ELF-1 (cell line): ENCODE measurements at regions not wholly inside any gene's neighbourhood (a gene's known extent, or its start where the extent isn't known, plus 50 kb on each side); places are given as distances from the start of the nearest gene placed in this dataset.

Experiments used
- DNase-seq: peaks from one replicate; pipeline ENCODE4 v3.0.0-alpha.2; 2016; ENCODE audit warnings: low read depth, low spot score

DNA sequence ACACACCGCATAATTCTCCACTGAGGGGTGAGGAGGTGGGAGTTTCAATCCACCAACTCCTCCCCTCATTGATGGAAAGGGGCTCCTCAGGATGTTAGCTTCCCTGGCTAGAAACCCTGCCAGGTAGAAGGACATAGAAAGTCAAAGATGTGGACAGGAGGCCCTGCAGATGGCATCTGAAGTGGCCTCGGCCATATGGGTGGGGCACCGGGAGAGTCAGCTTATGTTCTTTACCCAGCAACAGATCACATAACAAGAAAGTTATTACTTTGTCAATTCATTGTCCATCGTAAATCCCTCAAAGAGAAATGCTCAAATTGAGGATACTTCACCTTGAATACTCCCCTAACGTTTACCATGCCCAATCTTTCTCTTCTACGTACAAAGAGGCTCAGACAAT, 97.3 kb upstream of the ARHGEF3 start:
- DNase-seq = no peak

DNA sequence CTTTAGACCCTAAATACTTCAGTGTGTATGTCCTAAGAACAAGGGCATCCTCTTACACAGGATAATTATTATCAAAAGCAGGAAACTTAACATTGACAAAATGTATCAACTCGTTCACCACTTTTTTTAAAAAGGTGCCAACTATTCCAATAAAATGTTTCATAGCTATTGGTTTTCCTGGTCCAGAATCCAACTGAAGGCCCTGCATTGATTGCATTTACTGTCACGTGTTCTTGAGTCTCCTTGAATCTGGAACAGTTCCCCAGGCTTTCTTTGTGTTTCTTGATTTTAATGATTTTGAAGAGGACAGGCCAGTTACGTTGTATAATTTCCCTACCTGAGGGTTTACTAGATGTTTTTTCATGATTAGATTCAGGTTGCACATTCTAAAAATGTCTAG, 94.6 kb upstream of the ARHGEF3 start:
- DNase-seq = no peak

DNA sequence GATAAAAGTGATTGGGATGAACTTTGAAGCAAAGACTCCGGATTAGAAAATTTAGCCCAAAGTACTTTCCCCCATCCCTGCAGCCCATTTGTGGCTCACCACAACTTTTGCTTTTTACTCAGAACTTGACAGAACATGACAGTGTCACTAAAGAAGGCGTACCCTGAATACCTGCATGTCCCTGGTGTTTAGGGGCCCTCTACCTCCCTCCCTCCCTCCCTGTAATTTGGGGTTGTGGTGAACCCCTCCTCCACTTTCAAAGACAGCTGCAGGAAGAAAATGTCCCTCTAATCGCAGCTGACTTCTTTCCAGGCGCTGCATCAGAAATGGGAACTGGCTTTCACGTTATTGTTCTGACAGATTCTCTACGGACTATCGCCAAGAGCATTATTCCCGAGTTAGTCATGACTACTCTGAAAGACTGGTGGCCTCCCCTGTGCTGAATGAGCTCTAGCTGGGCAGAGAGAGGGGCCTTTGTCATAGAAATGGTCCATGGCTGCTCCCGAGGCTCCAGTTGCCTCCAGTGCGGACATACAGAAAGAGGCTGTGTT, 93.2 kb upstream of the ARHGEF3 start:
- DNase-seq = no peak

DNA sequence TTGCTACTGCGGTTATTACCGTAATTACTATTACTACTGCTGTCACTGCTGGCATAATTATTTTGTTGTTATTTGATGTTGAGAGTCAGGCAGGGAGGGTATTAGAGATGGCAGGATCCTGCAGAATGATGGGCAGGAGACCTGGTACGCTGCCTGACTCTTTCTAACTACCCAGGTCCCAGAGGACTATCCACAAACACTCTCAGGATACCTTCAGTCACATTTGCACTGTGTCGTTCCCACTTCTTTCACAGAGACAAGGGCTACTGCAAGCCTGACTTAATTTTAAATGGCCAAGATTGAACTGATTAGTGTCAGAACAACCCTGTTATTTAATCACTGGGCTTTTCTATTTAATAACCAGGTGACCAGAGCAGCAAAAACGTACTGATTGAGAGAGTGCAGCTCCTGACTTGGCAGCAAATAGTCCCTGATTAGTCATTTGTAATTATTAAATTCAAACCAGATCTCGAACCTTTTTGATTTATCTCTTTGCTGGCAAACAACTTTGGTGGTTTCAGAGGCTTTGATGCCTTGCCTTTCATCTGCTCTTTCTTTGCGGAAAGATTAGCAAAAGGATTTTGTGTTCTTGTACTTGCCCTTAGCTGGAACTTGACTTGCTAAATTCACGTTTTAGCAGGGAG, 88.8 kb upstream of the ARHGEF3 start:
- no peak for DNase-seq

DNA sequence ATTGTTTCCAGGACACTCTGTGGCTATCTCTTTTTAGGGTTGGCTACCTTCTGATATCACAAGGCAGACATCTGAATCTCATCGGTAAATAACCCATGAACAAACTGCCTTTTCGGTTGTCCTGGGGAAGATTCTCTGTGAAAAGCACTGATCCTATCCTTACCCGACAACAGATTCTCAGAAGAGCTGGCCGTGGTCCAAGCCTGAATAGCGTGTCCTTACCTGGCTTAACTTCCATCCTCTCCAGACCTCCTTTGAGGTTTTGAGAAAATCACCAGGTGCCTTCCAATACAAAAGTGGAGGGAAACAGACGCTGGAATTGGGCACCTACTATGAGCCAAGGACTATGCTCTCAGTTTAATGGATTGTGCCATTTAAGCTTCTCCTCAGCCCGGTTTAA, 87.4 kb upstream of the ARHGEF3 start:
- no peak for DNase-seq

DNA sequence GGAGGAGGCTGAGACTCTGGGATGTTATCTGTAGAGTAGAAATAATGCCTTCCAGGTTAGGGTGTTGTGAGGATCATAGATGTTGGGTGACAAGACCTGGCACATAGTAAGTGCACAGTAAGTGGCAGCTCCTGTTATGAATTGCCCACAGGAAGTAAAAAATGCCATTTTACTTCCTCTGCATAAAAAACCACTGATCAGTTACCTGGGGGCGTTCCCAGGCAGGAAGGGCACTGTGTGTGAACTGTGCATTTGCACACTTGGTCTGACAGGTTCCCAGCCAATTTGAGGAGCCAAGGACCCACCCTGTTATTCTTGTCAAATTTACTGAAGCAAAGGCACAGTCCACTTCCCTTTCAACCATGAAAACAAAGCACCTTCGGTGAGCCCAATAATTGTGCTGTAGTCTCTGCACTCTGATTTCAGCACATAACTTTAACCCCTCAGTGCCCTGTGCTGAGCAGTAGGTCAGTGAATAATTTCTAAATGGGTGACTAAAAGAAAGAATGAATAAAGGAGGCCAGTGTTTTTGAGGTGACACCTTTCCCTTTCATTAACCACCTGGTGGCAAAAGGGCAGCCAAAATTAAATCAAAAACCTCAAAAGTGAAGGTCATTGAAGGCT, 85.8 kb upstream of the ARHGEF3 start:
- no peak for DNase-seq

DNA sequence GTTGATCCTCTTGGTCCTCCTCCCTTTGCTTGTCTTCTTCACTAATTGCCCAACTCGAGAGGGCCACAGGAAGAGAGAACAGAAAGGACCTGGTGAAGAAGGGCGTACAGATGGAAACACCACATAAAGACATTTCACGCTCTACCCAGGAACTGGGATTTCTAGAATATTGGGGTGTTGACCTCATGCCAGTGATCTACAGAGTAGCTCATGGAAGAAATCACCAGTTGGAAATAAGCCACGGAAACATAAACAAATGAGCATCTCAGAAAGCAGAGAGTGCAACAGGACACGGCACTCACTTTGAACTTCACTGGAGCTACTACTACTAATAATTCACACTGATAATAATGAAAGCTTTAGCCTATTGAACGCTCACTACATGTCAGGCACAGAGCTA, 84.6 kb upstream of the ARHGEF3 start:
- no peak for DNase-seq

DNA sequence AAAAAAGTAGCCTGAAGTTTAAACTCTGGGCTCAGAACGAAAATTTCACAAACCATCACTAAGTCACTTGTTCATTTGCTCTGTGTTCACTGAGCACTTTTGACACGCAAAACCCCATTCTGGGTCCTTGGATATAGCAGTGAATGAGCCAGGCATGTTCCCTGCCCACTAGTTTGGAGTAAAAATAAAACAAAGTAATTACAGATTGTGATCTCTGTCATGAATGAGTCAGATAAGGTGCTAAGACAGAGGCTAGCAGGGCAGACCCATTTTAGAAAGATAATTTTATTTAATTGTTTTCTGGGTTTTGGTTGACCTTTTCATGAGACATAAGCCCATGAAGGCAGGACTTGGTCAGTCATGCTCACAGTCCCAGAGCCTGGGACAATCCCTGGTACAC, 84.1 kb upstream of the ARHGEF3 start:
- no peak for DNase-seq

DNA sequence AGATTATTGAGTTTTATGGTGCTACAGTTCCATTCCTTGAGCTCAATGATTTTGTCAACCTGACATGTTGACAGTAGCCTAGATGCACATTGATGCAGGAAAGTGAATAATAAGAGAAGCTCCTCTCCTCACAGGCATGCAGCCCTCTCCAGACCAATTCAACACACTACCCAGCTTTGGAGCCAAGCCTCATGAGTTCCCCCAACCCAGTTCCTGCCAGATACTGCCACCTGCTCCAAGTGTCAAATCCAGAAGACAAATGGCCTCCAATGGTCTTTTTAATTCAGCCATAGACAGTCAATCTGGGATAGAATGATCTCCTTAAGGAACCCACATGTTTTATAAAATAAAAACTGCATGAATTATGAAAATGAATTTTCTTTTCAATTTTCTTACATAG, 83.7 kb upstream of the ARHGEF3 start:
- DNase-seq = no peak

DNA sequence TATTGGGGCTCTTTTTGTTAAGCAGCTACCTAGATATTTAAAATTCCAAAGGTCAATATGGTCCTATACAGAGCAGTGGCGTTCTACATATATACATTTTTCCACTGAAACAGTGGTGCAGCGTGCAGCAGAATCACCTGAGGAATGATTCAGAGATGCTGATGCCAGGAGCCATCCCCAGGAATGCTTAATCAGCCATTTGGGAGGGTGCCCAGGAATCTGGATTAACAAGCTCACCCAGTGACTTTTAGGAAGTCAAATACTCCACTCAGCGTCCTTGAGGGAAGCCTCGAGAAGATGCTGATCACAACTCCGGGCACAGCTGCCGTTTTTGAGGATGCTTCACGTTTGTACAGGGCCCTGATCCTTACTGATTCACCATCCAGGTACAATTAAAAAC, 82.6 kb upstream of the ARHGEF3 start:
- DNase-seq = no peak

DNA sequence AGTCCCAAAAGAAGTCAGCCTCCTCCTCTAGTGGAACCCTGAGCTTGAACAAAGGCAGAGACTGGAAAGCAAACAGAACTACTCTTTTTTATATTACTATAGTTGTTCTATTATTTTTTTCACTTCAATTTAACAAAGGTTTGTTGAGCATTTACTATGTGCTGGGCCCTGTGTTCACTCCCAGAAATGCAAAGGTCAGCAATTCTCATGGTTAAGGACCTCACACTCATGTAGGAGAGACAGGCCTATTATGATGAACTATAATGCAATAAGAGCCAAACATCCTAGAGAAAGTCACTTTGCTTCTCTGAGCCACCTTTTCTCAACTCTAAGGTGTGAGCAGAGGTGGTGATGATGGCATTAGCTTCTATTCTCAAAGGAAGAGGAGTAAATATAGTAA, 82.1 kb upstream of the ARHGEF3 start:
- DNase-seq = no peak

DNA sequence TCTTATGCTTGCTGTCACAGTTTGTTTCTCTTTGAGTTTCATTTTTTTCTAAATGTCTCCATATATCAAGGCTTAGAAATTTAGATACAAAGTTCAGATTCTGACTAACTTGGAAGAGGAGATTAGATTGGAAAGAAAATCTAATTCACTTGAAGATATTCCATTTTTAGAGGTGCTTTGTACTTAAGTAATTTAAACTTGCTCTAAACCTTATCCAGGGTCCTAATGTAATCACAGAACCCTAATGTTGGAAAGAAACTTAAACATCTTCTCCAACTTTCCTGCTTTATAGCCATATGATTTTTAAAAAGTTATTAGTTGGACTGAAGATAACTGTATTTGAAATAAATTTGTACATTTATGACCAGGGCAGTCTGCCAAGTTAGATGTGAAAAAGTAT, 81.1 kb upstream of the ARHGEF3 start:
- DNase-seq = no peak

DNA sequence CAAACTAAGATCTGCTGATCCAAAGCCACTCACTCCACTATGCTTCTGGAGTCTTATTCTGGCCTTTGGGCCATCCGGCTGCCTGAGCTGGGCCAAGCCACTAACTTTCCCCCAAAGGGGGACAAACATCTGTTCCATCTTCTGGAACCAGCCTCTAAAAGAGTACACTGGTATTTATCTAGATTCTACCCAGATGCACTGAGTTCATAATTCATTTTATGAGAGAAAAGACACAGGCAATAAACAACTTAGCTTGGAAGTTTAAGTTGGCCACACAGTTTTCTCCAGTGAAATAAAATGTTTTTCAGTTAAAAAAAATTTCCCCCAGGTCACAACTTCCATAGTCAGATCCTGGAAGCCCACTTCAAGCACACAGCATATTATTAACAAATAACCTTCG, 80.1 kb upstream of the ARHGEF3 start:
- DNase-seq = no peak

DNA sequence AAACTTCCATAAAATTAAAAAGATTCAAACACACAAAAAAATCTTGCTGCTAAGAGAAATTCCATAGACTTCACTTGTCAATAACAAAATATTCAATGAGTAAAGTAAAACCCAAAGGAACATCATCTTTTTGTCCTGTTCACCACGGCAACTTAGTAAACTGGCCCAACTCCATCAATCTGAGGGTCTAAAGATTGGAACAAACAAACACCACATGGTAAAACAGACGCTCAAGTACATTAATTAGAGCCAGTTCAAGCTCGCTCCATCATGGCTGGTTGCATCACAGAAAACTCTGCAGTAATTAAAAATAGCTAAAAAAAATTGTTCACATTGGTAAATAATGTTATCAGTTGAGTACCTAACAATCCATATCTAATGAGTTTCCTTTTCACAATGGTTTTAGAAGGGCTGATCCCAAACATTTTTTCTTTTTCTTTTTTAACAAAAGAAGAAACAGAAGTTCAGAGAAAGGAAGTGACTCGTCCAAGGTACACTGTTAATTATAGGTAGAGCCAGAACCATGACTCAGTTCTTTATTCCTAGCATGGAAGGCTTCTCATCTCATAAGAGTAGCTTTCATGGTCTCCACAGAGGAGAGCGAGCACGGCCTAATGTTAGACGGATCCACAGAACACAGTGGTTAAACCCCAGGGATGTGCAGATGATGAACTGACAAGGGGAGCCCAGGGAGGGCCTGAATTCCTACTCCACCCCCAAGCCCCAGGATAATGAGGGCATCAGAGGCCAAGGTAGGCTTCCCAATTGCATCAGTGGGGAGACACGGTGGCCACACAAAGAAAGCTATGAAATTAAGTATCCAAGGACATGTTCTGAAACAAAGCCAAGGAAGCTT, 79.2 kb upstream of the ARHGEF3 start:
- no peak for DNase-seq

DNA sequence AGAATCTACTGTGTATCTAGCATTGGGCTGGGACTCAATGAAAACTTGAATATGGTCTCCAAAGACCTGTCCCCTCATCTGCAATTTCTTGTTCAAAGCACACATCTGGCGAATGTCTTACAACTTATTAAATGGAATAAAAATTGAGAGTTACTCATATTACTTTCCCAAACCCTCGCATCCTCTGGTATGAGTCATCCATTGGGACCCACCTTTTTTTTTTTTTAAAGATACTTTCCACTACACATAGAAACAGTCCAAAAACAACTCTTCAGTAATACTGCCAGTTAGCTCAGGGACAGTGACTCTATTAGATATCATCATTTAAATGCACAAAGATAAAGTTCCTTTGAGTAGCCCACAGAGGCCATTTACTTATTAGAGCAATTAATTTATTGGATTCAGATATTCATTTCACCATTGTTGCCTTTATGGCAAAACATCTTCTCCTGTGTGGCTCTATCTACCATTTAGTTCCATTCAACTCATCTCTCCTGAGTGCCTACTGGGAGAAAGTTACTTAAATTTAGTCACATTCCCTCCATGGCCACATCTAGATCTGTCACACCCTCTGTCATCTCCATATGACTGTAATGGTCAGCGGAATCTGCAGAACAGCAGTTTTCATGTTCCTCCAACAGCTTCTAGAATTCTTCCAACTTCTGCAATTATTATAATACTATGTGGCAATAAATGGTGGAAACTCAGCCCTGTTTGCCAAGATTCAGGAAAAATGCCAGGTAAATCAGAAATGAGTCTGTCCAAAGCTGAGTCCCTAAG, 77.9 kb upstream of the ARHGEF3 start:
- DNase-seq = no peak

DNA sequence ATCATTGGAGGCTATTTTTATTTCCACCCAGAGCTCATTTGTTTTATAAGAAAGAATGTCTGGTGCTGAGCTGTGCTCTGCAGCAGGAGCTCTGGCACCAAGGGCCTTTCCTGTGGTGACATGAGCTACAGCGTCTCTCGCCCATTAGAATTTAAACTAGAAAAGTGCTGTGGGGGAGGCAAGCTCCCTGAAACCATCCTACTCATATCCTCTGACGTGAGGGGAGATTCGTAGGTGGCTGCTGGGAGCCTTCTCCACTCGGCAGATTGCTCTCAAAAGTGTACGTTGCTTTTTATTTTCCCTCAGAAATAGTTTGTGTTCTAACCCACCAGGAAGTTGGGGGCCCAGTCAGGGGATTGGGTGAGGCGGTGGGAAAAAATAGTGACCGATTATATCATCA, 76.3 kb upstream of the ARHGEF3 start:
- no peak for DNase-seq

DNA sequence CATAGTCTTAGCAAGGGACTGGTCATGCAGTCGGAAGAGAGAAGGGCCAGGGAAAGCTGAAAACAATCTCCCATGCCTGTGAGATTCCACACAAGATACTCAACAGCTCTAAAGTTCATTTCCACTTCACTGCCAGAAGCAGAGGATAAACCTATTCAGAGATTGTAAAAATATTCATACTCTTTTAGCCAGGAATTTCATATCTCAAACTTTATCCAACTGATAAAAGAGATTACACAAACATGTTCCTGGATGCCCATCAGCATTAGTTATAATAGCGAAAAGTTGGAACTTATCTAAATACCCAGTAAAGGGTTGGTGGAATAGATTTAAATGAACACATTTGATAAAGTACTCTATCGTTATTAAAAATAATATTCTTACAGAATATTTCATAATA, 75.2 kb upstream of the ARHGEF3 start:
- DNase-seq = no peak

DNA sequence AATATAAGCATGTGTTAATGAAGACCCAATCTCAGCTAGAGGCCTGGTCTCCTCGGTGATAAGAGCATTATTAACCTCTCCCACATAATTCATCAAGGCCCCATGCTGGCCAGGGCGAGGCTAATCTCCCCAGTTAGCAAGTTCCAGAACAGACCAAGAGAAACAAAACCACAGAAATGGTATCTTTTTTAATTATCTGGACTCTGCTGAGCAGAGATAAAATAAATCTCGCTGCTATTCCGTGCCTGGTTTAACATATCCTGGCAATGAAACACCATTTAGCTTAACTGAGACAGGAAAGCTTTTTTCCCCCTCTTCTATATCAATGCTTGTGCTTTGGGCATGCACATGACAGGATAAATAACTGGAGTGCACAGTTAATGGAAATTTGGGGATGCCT, 72.5 kb upstream of the ARHGEF3 start:
- DNase-seq = no peak

DNA sequence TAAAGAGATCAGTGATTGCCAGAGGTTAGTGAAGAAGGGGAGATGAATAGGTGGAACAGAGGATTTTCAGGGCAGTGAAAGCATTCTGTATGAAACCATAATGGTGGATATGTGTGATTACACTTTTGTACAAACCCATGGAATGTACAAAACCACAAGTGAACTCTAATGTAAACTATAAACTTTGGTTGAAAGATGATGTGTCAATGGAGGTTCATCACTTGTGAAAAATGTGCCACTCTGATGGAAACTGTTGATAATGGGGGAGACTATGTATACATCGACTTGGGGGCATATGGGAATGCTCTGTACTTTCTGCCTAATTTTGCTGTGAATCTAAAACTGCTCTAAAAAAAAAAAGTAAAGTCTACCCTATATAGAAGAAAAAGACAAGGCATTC, 68.7 kb upstream of the ARHGEF3 start:
- no peak for DNase-seq

DNA sequence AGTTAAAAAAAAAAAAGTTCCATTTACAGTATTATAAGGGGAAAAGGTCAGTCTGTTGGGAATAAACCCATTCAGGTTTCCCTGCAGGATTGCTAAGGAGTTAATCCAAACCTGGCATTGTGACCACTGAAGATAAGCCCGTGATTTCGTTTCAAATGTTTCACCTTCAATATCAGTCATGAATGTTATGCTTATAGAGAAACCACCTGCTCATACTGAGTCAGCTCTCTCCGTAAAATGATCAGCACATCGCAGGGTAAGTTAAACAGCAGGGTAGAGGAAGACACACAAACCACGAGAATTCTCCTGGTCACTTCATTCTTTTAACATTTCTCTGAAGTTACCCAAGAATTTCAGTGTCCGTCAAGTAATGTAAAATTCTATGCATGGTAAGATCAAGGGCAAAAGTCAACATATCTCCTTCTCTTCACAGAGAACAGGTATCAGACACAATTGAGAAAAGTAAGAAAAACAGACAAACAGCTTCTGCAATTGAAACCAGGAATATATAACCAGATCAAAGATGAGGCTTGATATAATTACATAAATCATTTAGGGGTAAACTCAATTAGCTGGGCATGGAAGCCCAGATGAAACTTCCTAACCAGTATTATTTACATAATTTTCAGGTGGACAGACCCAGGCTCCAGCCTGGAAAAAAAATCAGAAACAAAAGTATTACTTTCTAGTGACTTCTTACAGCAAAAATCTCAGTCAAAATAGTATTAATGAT, 67.6 kb upstream of the ARHGEF3 start:
- DNase-seq = no peak

DNA sequence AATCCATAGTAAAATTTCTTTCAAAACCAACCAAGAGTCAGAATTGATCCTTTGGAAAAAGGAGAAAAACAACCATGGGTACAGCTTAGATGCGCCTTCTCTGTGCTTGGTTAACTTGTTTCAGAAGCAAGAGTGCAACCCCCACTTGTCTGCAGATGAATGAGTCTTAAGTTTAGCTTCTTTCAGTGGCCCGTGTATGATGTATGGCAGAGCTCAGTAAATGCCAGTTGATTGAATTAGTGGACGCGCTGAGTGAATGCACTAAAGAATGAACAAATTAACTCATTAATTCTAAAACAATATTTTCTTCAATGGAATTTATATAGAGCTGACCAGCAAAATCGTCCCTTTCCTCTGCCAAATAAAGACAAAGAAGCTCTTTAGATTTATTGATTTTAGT, 67.0 kb upstream of the ARHGEF3 start:
- no peak for DNase-seq
